ENCODE measurements at regions not wholly inside any gene's neighbourhood (a gene's known extent, or its start where the extent isn't known, plus 50 kb on each side); places are given as distances from the start of the nearest gene placed in this dataset.

GRCh38 chr5:143679777-143680176, 132.2 kb upstream of the HMHB1 start (continued):
- no peak for TF ChIP-seq ZBTB20 (CRISPR knock-in tag; IDR thresholded peaks at IDR 0.05; ENCODE audit: borderline replicate concordance, low read depth)
- TF ChIP-seq FOXO1 (CRISPR knock-in tag; IDR thresholded peaks at IDR 0.05), result peak; percentile 37; the same call in 1 of the 2 replicates
- no peak for TF ChIP-seq MLX (CRISPR knock-in tag; IDR thresholded peaks at IDR 0.05)
- no peak for TF ChIP-seq PHF21A (CRISPR knock-in tag; IDR thresholded peaks at IDR 0.05)
- no peak for TF ChIP-seq SIN3A (IDR thresholded peaks at IDR 0.05; ENCODE audit: borderline replicate concordance, low read depth, low read length)
- peak; percentile 32 for TF ChIP-seq SKI (IDR thresholded peaks at IDR 0.05; ENCODE audit: partially characterized antibody)
- no peak for TF ChIP-seq ZNF230 (CRISPR knock-in tag; IDR thresholded peaks at IDR 0.05)
- TF ChIP-seq ZNF709 (CRISPR knock-in tag; IDR thresholded peaks at IDR 0.05), result no peak
- TF ChIP-seq HNRNPUL1 (IDR thresholded peaks at IDR 0.05; ENCODE audit: low read depth, low read length), result no peak
- no peak for TF ChIP-seq ZNF607 (CRISPR knock-in tag; IDR thresholded peaks at IDR 0.05; ENCODE audit: borderline replicate concordance)
- no peak for TF ChIP-seq TBP (CRISPR knock-in tag; IDR thresholded peaks at IDR 0.05)
- no peak for TF ChIP-seq BORCS8-MEF2B (CRISPR knock-in tag; IDR thresholded peaks at IDR 0.05)
- no peak for TF ChIP-seq YY1 (IDR thresholded peaks at IDR 0.05; ENCODE audit: insufficient read depth, insufficient replicate concordance, low read depth, low read length)
- no peak for TF ChIP-seq ZNF687 (CRISPR knock-in tag; IDR thresholded peaks at IDR 0.05)
- TF ChIP-seq RBAK (CRISPR knock-in tag; IDR thresholded peaks at IDR 0.05), result no peak
- no peak for TF ChIP-seq HNRNPLL (IDR thresholded peaks at IDR 0.05; ENCODE audit: low read depth, low read length, poor library complexity, severe bottlenecking)
- no peak for TF ChIP-seq ZNF614 (CRISPR knock-in tag; IDR thresholded peaks at IDR 0.05; ENCODE audit: borderline replicate concordance)
- TF ChIP-seq ZNF205 (CRISPR knock-in tag; IDR thresholded peaks at IDR 0.05), result no peak
- no peak for TF ChIP-seq MAFG (CRISPR knock-in tag; IDR thresholded peaks at IDR 0.05)
- no peak for TF ChIP-seq ZNF138 (CRISPR knock-in tag; IDR thresholded peaks at IDR 0.05; ENCODE audit: low read depth)
- no peak for TF ChIP-seq HOXA7 (CRISPR knock-in tag; IDR thresholded peaks at IDR 0.05)
- no peak for TF ChIP-seq TCF12 (IDR thresholded peaks at IDR 0.05)
- TF ChIP-seq TCF12 (CRISPR knock-in tag; IDR thresholded peaks at IDR 0.05), result no peak
- TF ChIP-seq SETDB1 (CRISPR knock-in tag; IDR thresholded peaks at IDR 0.05; ENCODE audit: borderline replicate concordance), result no peak
- no peak for TF ChIP-seq HDAC2 (CRISPR knock-in tag; IDR thresholded peaks at IDR 0.05)
- TF ChIP-seq ZZZ3 (CRISPR knock-in tag; IDR thresholded peaks at IDR 0.05; ENCODE audit: borderline replicate concordance), result no peak
- TF ChIP-seq GATAD1 (CRISPR knock-in tag; IDR thresholded peaks at IDR 0.05), result no peak
- no peak for TF ChIP-seq ZNF24 (IDR thresholded peaks at IDR 0.05)
- TF ChIP-seq YEATS2 (CRISPR knock-in tag; IDR thresholded peaks at IDR 0.05; ENCODE audit: borderline replicate concordance), result no peak
- no peak for TF ChIP-seq NPAS2 (CRISPR knock-in tag; IDR thresholded peaks at IDR 0.05; ENCODE audit: borderline replicate concordance)

Measured in HepG2 (cell line).